ENCODE measurements at regions not wholly inside any gene's neighbourhood (a gene's known extent, or its start where the extent isn't known, plus 50 kb on each side); places are given as distances from the start of the nearest gene placed in this dataset.

GRCh38 chr2:120474486-120474885 lies 128.6 kb downstream of the INHBB start:
- 76% methylated on average over 3 of the region's 8 CpGs; no CpG with 5 or more reads in 1 of the 2 donors for WGBS, 2 donors (ENCODE audit: low coverage in 1 of 2)

GRCh38 chr2:120476141-120476540 lies 130.2 kb downstream of the INHBB start:
- ATAC-seq, result no peak
- no peak for TF ChIP-seq POLR2AphosphoS5 (IDR thresholded peaks at IDR 0.05)
- TF ChIP-seq POLR2A (IDR thresholded peaks at IDR 0.05), result no peak
- TF ChIP-seq EP300 (IDR thresholded peaks at IDR 0.05), result no peak
- TF ChIP-seq, protein P1, sequence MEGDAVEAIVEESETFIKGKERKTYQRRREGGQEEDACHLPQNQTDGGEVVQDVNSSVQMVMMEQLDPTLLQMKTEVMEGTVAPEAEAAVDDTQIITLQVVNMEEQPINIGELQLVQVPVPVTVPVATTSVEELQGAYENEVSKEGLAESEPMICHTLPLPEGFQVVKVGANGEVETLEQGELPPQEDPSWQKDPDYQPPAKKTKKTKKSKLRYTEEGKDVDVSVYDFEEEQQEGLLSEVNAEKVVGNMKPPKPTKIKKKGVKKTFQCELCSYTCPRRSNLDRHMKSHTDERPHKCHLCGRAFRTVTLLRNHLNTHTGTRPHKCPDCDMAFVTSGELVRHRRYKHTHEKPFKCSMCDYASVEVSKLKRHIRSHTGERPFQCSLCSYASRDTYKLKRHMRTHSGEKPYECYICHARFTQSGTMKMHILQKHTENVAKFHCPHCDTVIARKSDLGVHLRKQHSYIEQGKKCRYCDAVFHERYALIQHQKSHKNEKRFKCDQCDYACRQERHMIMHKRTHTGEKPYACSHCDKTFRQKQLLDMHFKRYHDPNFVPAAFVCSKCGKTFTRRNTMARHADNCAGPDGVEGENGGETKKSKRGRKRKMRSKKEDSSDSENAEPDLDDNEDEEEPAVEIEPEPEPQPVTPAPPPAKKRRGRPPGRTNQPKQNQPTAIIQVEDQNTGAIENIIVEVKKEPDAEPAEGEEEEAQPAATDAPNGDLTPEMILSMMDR (IDR thresholded peaks at IDR 0.05), result no peak

More at GRCh38 chr2:120474486-120474885, 128.6 kb downstream of the INHBB start:
- H3K4me1 ChIP-seq, result peaks cover 0 to 18% (median 13%) of the 10 kb centered on the region in 3 donors
- no peak for ATAC-seq
- no peak overlapping the region for H3K4me3 ChIP-seq
- TF ChIP-seq, protein P1 (IDR thresholded peaks at IDR 0.05), result no peak
- TF ChIP-seq POLR2A (IDR thresholded peaks at IDR 0.05), result no peak
- no peak for TF ChIP-seq EP300 (IDR thresholded peaks at IDR 0.05)
- TF ChIP-seq POLR2AphosphoS5 (IDR thresholded peaks at IDR 0.05), result no peak
- H3K36me3 ChIP-seq, result no peaks in the 10 kb centered on the region
- peaks cover 0 to 15% (median 0%) of the 10 kb centered on the region in 3 donors for H3K9me3 ChIP-seq
- no peaks in the 10 kb centered on the region for H3K27me3 ChIP-seq
- no peak overlapping the region for H3K27ac ChIP-seq

DNA sequence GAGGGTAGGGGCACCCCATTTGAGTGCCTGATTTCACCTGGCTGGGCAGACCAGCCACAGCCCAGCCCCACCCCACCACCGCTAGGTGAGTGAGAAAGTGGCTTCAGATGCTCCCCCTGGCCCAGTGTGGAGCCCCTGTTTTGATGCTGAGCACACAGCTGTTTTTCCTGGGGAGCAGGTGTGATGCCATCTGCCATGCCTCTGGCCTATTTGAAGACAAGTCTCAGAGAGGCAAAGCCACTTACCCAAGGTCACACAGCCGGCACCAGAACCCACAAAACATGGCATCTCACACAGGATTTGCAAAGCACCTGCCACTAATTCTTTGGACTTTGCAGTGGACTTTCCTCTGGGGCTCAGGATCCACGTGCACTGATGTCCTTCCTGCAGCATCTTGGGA lies 131.3 kb downstream of the INHBB start:
- Histone ChIP-seq H3K9me3 (peaks cover 0 to 7% (median 0%) of the 10 kb centered on the region in 3 donors), H3K4me3 (no peak overlapping the region), H3K27ac (no peak overlapping the region), H3K4me1 (no peaks in the 10 kb centered on the region), H3K27me3 (no peaks in the 10 kb centered on the region), H3K36me3 (no peaks in the 10 kb centered on the region)
- TF ChIP-seq POLR2AphosphoS5 (IDR thresholded peaks at IDR 0.05) (no peak), POLR2A (IDR thresholded peaks at IDR 0.05) (no peak), EP300 (IDR thresholded peaks at IDR 0.05) (no peak)
- TF ChIP-seq, protein P1 (IDR thresholded peaks at IDR 0.05), result no peak
- WGBS, 2 donors (ENCODE audit: low coverage in 1 of 2), result no CpG with 5 or more reads among the region's 3 CpGs
- ATAC-seq, result no peak

More at GRCh38 chr2:120476141-120476540, 130.2 kb downstream of the INHBB start:
- peaks cover 0 to 2% (median 1%) of the 10 kb centered on the region in 3 donors for H3K4me1 ChIP-seq
- H3K9me3 ChIP-seq, result peaks cover 0 to 15% (median 0%) of the 10 kb centered on the region in 3 donors
- WGBS, 2 donors (ENCODE audit: low coverage in 1 of 2), result no CpG with 5 or more reads among the region's 7 CpGs
- no peak overlapping the region for H3K27ac ChIP-seq
- H3K27me3 ChIP-seq, result no peaks in the 10 kb centered on the region
- no peaks in the 10 kb centered on the region for H3K36me3 ChIP-seq
- no peak overlapping the region for H3K4me3 ChIP-seq

- Histone ChIP-seq H3K4me1 (no peaks in the 10 kb centered on the region), H3K27ac (no peak overlapping the region), H3K27me3 (no peaks in the 10 kb centered on the region), H3K9me3 (no peaks in the 10 kb centered on the region), H3K36me3 (no peaks in the 10 kb centered on the region), H3K4me3 (no peak overlapping the region)
- no peak for TF ChIP-seq EP300 (IDR thresholded peaks at IDR 0.05)
- TF ChIP-seq POLR2AphosphoS5 (IDR thresholded peaks at IDR 0.05), result no peak
- TF ChIP-seq POLR2A (IDR thresholded peaks at IDR 0.05), result no peak
- TF ChIP-seq, protein P1 (IDR thresholded peaks at IDR 0.05), result no peak
- 86 to 98% methylated on average over 5 to 6 of the region's 6 CpGs for WGBS, 2 donors (ENCODE audit: low coverage in 1 of 2)
- ATAC-seq, result no peak
Measured at GRCh38 chr2:120477831-120478481, 132.0 kb downstream of the INHBB start.

DNA sequence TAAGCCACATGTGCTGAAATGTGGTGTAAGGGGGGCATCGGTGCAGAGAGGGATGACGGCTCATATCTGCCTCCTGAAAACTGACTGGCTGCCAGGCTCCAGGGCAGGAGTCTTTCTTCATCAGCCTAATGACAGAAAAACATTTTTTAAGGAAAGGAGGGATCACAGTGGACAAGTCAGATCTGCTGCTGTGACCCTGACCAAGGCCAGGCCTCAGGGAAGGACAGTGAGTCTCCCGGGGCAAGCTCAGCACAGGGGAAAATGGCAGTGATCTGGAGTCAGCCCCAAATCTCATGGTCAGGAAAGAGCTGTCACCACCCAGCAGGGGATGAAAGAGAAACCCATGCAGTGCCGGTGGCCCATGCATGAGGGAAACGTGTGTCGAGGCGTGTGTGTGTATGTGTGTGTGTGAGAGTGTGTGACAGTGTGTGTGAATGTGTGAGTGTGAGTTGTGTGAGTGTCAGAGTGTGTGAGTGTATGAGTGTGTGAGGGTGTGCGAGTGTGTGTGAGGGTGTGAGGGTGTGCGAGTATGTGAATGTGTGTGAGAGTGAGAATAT lies 134.5 kb downstream of the INHBB start:
- 61 to 67% methylated on average over 5 to 6 of the region's 9 CpGs for WGBS, 2 donors (ENCODE audit: low coverage in 1 of 2)
- TF ChIP-seq EP300 (IDR thresholded peaks at IDR 0.05) (no peak), POLR2A (IDR thresholded peaks at IDR 0.05) (no peak)
- TF ChIP-seq, protein P1 (IDR thresholded peaks at IDR 0.05), result no peak
- no peaks in the 10 kb centered on the region for H3K36me3 ChIP-seq
- no peaks in the 10 kb centered on the region for H3K9me3 ChIP-seq
- H3K27me3 ChIP-seq, result peaks cover 4% of the 10 kb centered on the region
- no peaks in the 10 kb centered on the region for H3K4me1 ChIP-seq
- ATAC-seq, result no peak
- H3K4me3 ChIP-seq, result no peak overlapping the region
- no peak overlapping the region for H3K27ac ChIP-seq

Data from gastroesophageal sphincter (tissue), 4 donors.